ENCODE measurements at regions not wholly inside any gene's neighbourhood (a gene's known extent, or its start where the extent isn't known, plus 50 kb on each side); places are given as distances from the start of the nearest gene placed in this dataset.
"Not testable (repeated sequence)": the region's sequence is repeated elsewhere in the genome, so short reads cannot be mapped to it uniquely, and the experiment has no call there.

GRCh38 chr12:105665366-105665765, 334.9 kb downstream of the C12orf75 start:
- DNase-seq: no peak

- DNase-seq: no peak
Observed at GRCh38 chr12:105667973-105668743, 337.7 kb downstream of the C12orf75 start.

GRCh38 chr12:105670672-105671071, 340.2 kb downstream of the C12orf75 start:
- no peak for DNase-seq

- no peak for DNase-seq
Observed at GRCh38 chr12:105671720-105672119, 341.2 kb downstream of the C12orf75 start.

- DNase-seq: no peak
Observed at GRCh38 chr12:105672121-105672975, 341.9 kb downstream of the C12orf75 start.

- DNase-seq: no peak
Observed at GRCh38 chr12:105674871-105675699, 344.6 kb downstream of the C12orf75 start.

- DNase-seq: no peak
Observed at GRCh38 chr12:105676694-105677093, 346.2 kb downstream of the C12orf75 start.

- no peak for DNase-seq
Observed at GRCh38 chr12:105677672-105678071, 347.2 kb downstream of the C12orf75 start.

- no peak for DNase-seq
Observed at GRCh38 chr12:105679982-105680381, 349.5 kb downstream of the C12orf75 start.

- no peak for DNase-seq
Observed at GRCh38 chr12:105681341-105681740, 350.9 kb downstream of the C12orf75 start.

- not testable (repeated sequence) for DNase-seq
Observed at GRCh38 chr12:105682821-105683220, 352.3 kb downstream of the C12orf75 start.

- not testable (repeated sequence) for DNase-seq
Observed at GRCh38 chr12:105683836-105684235, 353.3 kb downstream of the C12orf75 start.

GRCh38 chr12:105698075-105698474, 367.6 kb downstream of the C12orf75 start:
- no peak for DNase-seq

GRCh38 chr12:105699209-105699608, 368.7 kb downstream of the C12orf75 start:
- no peak for DNase-seq

- no peak for DNase-seq
Observed at GRCh38 chr12:105704787-105705186, 374.3 kb downstream of the C12orf75 start.

- no peak for DNase-seq
Observed at GRCh38 chr12:105705235-105705634, 374.7 kb downstream of the C12orf75 start.

GRCh38 chr12:105705765-105706164, 375.3 kb downstream of the C12orf75 start:
- DNase-seq: peak; percentile 13

- no peak for DNase-seq
Observed at GRCh38 chr12:105706321-105706972, 376.0 kb downstream of the C12orf75 start.

GRCh38 chr12:105706973-105707334, 376.5 kb downstream of the C12orf75 start:
- DNase-seq: no peak

- DNase-seq: no peak
Observed at GRCh38 chr12:105713606-105714305, 383.3 kb downstream of the C12orf75 start.

- DNase-seq: no peak
Observed at GRCh38 chr12:105716621-105717020, 386.1 kb downstream of the C12orf75 start.

All from stimulated activated CD4-positive, alpha-beta T cell treated with anti-CD3 and anti-CD28 coated beads, Interleukin-15, amount 100 ng/mL, for 24 hours (primary cell).